Activated naive CD4-positive, alpha-beta T cell treated with anti-CD3 and anti-CD28 coated beads, Interleukin-2, amount 50 U/mL, for 72 hours (primary cell): ENCODE measurements at regions not wholly inside any gene's neighbourhood (a gene's known extent, or its start where the extent isn't known, plus 50 kb on each side); places are given as distances from the start of the nearest gene placed in this dataset.
A peak's percentile ranks its signal among the peaks of the same experiment; 100 is the strongest.

ENCODE experiments used
- ATAC-seq, 2 donors: fragments of 150-1000 bp; cut with Tn5 transposase; 2 replicates each; pipeline ENCODE4 v1.10.0; 2021; ENCODE audit warnings: mild to moderate bottlenecking in 2 of 2, moderate library complexity in 2 of 2
- DNase-seq, 2 donors: peaks; one replicate each; pipeline ENCODE4 v3.0.0; 2021 to 2022; ENCODE audit warnings: low spot score in 2 of 2
- H3K27ac Mint-ChIP-seq, 2 donors: one replicate each; pipeline ENCODE4 v1.8.0; 2022; ENCODE audit warnings: mild to moderate bottlenecking in 2 of 2, mixed read lengths in 2 of 2
- H3K36me3 Mint-ChIP-seq, 2 donors: one replicate each; pipeline ENCODE4 v1.8.0; 2022; ENCODE audit warnings: mixed read lengths in 2 of 2
- H3K9me3 Mint-ChIP-seq, 2 donors: one replicate each; pipeline ENCODE4 v1.8.0; 2022; ENCODE audit warnings: mixed read lengths in 2 of 2

- ATAC-seq (no peak), DNase-seq (peak in 1 of 2 donors; percentile 35)
- peaks cover 0 to 6% of the 10 kb centered on the region in 2 donors for H3K36me3 Mint-ChIP-seq
- peaks cover 0 to 5% of the 10 kb centered on the region in 2 donors for H3K9me3 Mint-ChIP-seq
- H3K27ac Mint-ChIP-seq = no peak overlapping the region
These were observed 55.7 kb downstream of the RTL6 start for GRCh38 chr22:44442186-44442815.

GRCh38 chr22:44441401-44442185, 56.4 kb downstream of the RTL6 start:
- DNase-seq (peak in 1 of 2 donors; percentile 54), ATAC-seq (no peak)
- Mint-ChIP-seq H3K36me3 (peaks cover 0 to 4% of the 10 kb centered on the region in 2 donors), H3K27ac (no peak overlapping the region), H3K9me3 (peaks cover 0 to 3% of the 10 kb centered on the region in 2 donors)

GRCh38 chr22:44440224-44441160, 57.5 kb downstream of the RTL6 start:
- no peak for ATAC-seq
- no peaks in the 10 kb centered on the region for H3K9me3 Mint-ChIP-seq
- no peaks in the 10 kb centered on the region for H3K36me3 Mint-ChIP-seq
- peak in 1 of 2 donors; percentile 33 for DNase-seq
- H3K27ac Mint-ChIP-seq = no peak overlapping the region

- Mint-ChIP-seq H3K27ac (no peak overlapping the region), H3K36me3 (no peaks in the 10 kb centered on the region), H3K9me3 (no peaks in the 10 kb centered on the region)
- no peak for ATAC-seq
- DNase-seq = peak in 1 of 2 donors; percentile 25
These were observed 58.4 kb downstream of the RTL6 start for GRCh38 chr22:44439356-44440223.

DNA sequence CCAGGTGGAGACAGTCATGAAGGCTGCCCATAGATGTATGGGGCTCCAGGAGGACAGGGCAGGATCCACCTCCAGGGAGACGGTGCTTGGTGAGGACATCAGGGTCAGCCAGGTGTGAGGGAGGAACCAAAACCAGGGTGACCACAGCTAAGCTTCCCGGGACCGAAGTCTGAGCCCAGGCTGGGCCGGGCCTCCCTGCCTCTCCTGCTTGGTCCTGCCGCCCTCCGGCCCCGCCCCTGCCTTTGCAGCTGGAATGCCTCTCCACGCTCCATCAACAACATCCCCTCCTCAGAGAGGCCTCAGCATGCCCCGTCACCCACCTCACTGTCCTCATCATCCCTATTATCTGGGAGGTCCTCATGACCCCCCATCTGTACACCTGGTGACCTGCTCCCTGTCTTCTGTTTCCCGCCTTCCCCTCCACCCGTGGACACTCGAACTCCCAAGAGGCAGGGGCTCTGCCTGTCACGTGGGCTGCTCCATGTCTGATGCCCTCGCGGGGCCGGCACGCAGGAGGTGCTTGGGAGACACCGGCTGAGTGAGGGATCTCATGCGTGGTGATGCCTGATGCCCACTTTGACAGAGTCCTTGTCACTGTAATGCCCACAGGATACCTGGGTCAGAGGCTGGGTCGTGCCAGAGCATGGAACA, 59.4 kb downstream of the RTL6 start:
- Mint-ChIP-seq H3K9me3 (no peaks in the 10 kb centered on the region), H3K27ac (no peak overlapping the region), H3K36me3 (no peaks in the 10 kb centered on the region)
- DNase-seq (peak in 1 of 2 donors; percentile 44), ATAC-seq (no peak)

DNA sequence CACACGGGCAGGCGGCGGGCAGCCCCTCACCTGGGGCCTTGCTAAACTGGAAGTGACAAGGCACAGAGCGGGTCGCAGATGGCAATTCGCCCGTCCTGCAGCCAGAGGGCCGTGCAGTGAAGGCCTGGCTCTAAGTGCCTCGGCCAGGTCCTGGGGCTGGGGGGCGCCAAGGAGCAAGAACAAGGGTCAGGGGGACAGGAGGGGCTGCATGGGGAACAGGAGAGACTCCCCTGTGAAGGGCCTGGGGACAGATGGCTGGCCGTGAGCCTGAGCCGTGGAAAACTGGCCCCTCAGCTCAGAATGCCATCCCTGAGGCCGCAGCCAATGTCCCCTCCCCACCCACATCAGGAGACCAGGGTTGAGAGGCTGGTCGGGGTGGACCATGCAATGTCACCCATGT, 60.0 kb downstream of the RTL6 start:
- peak overlapping the region in 1 of 2 donors; percentile 14 for H3K27ac Mint-ChIP-seq
- ATAC-seq (no peak), DNase-seq (peak in 1 of 2 donors; percentile 48)
- no peaks in the 10 kb centered on the region for H3K9me3 Mint-ChIP-seq
- H3K36me3 Mint-ChIP-seq = no peaks in the 10 kb centered on the region

DNA sequence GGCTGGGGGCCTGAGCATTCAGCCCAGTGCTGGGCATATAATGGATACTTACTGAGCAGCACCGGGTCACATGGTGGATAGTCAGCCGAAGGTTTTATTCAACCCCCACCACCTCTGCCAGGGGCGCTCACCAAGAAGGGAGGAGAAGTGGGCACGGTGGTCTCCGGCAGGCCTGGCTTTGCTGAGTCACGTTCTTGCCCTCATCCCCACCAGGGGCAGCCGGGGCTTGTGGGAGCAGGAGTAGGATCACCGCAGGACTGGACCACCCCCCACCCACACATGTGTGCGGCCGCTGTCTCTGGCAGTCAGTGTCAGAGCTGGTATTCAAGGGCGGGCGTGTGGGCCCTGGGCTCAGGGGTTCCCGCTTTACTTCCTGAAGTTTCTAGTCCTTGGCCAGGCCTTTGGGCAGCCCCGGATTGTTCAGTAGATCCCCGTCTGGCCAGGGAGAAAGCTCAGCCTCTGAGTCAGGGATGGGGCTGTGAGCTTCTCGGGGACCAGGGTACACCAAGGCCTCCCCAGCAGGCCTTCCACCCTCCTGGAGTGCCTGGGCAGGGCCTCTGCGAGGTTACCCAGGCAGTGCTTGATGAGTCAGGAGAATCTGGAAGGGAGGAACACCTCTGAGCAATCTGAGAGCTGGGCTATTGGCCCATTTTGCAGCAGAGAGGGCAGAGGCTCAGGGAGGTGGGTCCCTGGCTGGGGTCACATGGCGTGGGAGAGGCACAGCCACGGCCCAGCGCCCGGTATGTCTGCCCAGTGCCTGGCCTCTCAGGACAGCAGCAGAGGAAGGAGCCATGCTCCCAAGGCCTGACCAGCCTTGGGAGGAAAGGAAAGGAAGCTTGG, 60.6 kb downstream of the RTL6 start:
- Mint-ChIP-seq H3K36me3 (no peaks in the 10 kb centered on the region), H3K9me3 (no peaks in the 10 kb centered on the region), H3K27ac (peak overlapping the region in 1 of 2 donors; percentile 14)
- ATAC-seq = no peak
- DNase-seq = peak in 1 of 2 donors; percentile 48

DNA sequence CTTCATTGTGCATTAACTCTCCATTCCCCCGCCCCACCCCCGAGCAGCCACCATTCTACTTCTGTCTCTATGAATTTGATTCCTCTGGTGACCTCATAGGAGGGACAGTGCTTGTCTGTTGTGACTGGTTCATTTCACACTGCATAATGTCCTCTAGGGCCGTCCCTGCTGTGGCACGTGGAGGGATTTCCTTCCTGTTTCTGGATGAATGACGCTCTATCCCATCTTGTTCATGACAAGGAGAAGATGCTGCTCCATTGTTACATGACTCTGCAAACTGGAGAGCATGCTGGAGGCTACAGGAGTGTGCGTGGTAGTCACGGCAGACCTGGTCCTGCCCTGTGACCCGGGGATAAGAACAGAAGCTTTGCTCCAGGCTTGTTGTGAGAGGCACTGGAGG, 61.3 kb downstream of the RTL6 start:
- Mint-ChIP-seq H3K27ac (no peak overlapping the region), H3K9me3 (no peaks in the 10 kb centered on the region), H3K36me3 (no peaks in the 10 kb centered on the region)
- ATAC-seq = peak in 1 of 2 donors; percentile 28
- DNase-seq = peak in 1 of 2 donors; percentile 34

- Mint-ChIP-seq H3K9me3 (no peaks in the 10 kb centered on the region), H3K27ac (no peak overlapping the region), H3K36me3 (no peaks in the 10 kb centered on the region)
- DNase-seq (peak in 1 of 2 donors; percentile 16), ATAC-seq (no peak)
These were observed 66.8 kb downstream of the RTL6 start for GRCh38 chr22:44431256-44431655.

DNA sequence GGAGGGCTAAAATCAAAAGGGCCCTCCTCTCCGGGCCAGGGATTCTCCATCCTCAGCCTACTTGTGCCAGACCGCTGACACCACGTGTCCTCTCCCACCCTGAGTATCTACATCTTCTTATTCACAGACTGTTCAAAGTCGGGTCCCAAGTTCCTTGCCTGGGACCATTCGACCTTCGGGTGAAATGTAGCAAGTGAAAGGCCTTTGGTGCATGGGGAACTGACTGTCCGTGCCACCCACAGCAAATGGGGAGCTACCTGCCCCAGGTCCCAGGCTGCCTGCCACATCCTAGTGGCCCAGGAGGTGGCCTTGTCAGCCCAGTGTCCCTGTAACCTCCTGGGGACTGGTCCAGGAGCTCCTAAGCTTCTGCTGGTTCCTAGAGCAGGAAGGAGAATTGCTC, 67.3 kb downstream of the RTL6 start:
- no peak overlapping the region for H3K27ac Mint-ChIP-seq
- ATAC-seq (no peak), DNase-seq (peak in 1 of 2 donors; percentile 50)
- no peaks in the 10 kb centered on the region for H3K9me3 Mint-ChIP-seq
- H3K36me3 Mint-ChIP-seq = no peaks in the 10 kb centered on the region

DNA sequence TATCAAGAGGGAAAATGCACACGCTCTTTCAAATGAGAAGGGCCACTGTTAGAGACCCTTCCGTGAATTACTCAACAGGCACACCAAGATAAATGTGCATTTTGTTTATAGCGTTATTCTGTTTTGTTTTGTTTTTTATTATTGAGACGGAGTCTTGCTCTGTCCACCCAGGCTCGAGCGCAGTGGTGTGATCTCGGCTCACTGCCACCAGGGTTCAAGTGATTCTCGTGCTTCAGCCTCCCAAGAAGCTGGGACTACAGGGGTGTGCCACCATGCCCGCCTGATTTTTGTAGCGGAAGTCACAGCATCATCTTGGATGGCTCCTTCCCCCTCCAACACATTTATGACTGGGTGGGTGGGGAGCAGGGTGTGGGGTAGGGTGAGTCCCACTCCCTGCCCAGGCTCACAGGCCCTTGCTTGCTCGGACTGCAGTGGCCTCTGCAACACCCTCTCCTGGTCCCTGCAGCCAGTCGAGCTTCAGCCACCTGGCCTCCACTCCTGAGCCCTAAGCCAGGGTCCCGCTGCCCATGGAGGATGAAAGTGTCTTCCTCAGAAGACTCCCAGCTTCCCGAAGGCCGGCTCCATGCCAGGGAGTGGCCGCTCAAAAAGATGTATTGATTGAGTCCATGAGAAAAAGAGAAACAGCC, 68.0 kb downstream of the RTL6 start:
- no peaks in the 10 kb centered on the region for H3K9me3 Mint-ChIP-seq
- no peak overlapping the region for H3K27ac Mint-ChIP-seq
- DNase-seq (peak in 1 of 2 donors; percentile 30), ATAC-seq (no peak)
- no peaks in the 10 kb centered on the region for H3K36me3 Mint-ChIP-seq

DNA sequence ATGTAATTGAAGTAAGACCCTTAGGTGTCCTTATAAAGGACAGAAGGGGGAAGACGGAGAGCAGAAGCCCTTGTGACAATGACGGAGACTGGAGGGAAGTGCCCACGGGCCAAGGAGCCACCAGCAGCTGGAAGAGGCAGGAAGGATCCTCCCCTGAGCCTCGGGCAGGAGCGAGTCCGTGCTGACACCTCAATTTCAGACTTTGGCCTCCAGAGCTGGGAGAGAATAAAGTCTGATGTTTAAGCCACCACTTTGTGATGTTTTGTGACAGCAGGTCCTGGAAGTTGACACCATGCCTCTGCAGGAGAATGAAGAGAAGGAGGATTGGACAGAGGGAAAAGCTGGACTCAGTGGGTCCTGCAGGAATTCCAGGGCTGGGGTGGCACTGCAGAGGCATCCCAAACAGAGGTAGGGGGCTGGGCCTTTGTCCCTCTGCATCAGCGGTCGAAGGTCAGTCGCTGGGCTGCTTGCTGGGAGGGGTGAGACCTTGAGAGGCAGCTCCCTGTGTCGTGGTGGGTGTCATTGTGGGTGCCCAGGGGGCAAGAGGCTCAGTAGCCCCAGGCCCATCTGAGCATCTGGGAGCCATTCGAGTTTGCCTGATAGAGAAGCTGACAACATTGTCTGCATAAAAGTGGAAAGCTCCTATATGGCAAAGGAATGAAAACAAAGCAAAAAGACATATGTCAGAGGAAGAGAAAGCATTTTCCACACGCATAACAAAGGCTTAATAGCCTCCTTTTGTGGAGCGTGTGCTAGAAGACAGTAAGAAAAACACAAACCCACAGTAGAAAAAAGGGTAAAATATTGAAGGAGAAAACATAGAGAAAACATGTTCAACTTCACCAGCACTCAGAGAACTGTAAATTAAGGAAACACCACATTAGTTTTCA, 68.8 kb downstream of the RTL6 start:
- DNase-seq = peak in 1 of 2 donors; percentile 38
- Mint-ChIP-seq H3K36me3 (no peaks in the 10 kb centered on the region), H3K9me3 (no peaks in the 10 kb centered on the region)

DNA sequence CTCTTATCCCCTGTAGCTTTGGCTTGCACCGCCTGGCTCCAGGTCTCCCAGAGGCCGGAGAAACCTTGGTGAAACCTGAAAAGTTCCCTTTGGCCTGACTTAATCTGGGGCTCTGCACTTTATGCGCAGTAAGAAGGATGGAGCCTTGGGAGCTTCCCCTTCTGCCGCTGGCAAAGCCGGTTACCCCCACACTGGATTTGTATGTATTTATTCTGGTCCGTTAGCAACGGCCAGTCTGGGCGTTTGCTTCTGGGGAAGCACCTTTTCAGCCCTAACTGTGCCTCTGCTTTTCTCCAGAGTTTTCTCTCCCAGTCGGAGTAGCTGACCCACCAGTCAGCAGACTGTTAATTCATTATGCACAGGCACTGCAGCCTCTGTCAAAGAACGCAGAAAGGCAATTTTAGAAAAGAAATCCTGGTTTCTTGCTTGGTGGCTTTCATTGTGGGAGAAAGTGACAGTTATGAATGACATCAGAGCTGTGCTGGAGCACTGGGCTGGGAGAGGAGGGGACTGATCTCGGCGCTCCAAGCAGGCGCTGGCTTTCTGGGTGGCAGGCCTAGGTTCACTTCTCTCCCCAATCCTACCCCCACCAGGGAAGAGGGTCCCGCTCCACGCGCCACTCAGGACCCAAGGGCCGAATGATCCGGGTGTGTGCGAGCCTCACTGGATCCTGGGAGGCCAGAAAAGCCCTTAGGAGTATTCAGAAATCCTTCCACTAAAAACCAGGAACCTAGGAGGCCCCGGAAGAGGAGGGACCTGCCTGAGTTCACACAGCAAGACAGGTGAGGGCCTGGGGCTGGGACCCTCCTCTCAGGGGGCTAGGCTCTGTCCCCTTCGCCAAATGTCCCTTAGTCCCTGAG, 70.2 kb downstream of the RTL6 start:
- no peak overlapping the region for H3K27ac Mint-ChIP-seq
- DNase-seq (peak in 1 of 2 donors; percentile 6), ATAC-seq (no peak)
- no peaks in the 10 kb centered on the region for H3K9me3 Mint-ChIP-seq
- H3K36me3 Mint-ChIP-seq = no peaks in the 10 kb centered on the region

More for the DNA sequence above, 68.8 kb downstream of the RTL6 start:
- peak overlapping the region in 1 of 2 donors; percentile 9 for H3K27ac Mint-ChIP-seq
- no peak for ATAC-seq
